Astrocyte of the spinal cord (primary cell): ENCODE measurements at regions not wholly inside any gene's neighbourhood (a gene's known extent, or its start where the extent isn't known, plus 50 kb on each side); places are given as distances from the start of the nearest gene placed in this dataset.

Experiments used
- DNase-seq: peaks from one replicate; pipeline ENCODE4 v3.0.0; 2011; ENCODE audit warnings: low read depth, low spot score
- H3K4me3 ChIP-seq: 2 replicates; pipeline ENCODE4 v1.5.1; 2011; ENCODE audit warnings: low read depth, mild to moderate bottlenecking, low read length, moderate library complexity
- in situ Hi-C: cut with HindIII; loops from 2 replicates; pipeline ENCODE4 v1.10.0; 2017; ENCODE audit warnings: low sequenced_read_pairs
- TF ChIP-seq, protein P1 (sequence below): IDR thresholded peaks from 2 replicates; pipeline ENCODE4 v1.5.1; 2012; ENCODE audit warnings: low read depth, mild to moderate bottlenecking, low read length, inconsistent platforms

DNA sequence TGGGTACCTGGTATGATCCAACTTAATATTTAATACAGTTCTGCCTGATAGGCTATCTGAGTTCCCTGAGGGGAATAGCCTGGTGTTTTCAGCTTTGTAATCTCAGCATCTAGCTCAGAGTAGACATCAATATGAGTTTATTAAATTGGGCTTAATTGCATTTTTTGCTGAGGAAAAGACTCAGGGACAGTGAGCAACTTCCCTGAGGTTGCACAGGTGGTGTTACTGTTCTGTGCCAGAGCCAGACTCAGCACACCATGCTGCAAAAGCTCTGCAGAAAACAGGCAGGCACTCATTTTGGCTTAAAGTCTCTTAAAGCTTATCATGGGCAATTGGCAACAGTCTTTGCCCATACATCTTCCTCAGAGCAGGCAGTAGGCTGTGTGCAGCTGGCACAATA lies 90.5 kb upstream of the JUN start:
- no peak overlapping the region for H3K4me3 ChIP-seq
- TF ChIP-seq, protein P1, sequence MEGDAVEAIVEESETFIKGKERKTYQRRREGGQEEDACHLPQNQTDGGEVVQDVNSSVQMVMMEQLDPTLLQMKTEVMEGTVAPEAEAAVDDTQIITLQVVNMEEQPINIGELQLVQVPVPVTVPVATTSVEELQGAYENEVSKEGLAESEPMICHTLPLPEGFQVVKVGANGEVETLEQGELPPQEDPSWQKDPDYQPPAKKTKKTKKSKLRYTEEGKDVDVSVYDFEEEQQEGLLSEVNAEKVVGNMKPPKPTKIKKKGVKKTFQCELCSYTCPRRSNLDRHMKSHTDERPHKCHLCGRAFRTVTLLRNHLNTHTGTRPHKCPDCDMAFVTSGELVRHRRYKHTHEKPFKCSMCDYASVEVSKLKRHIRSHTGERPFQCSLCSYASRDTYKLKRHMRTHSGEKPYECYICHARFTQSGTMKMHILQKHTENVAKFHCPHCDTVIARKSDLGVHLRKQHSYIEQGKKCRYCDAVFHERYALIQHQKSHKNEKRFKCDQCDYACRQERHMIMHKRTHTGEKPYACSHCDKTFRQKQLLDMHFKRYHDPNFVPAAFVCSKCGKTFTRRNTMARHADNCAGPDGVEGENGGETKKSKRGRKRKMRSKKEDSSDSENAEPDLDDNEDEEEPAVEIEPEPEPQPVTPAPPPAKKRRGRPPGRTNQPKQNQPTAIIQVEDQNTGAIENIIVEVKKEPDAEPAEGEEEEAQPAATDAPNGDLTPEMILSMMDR: no peak
- DNase-seq: no peak
- in situ Hi-C loops: no loop called here

DNA sequence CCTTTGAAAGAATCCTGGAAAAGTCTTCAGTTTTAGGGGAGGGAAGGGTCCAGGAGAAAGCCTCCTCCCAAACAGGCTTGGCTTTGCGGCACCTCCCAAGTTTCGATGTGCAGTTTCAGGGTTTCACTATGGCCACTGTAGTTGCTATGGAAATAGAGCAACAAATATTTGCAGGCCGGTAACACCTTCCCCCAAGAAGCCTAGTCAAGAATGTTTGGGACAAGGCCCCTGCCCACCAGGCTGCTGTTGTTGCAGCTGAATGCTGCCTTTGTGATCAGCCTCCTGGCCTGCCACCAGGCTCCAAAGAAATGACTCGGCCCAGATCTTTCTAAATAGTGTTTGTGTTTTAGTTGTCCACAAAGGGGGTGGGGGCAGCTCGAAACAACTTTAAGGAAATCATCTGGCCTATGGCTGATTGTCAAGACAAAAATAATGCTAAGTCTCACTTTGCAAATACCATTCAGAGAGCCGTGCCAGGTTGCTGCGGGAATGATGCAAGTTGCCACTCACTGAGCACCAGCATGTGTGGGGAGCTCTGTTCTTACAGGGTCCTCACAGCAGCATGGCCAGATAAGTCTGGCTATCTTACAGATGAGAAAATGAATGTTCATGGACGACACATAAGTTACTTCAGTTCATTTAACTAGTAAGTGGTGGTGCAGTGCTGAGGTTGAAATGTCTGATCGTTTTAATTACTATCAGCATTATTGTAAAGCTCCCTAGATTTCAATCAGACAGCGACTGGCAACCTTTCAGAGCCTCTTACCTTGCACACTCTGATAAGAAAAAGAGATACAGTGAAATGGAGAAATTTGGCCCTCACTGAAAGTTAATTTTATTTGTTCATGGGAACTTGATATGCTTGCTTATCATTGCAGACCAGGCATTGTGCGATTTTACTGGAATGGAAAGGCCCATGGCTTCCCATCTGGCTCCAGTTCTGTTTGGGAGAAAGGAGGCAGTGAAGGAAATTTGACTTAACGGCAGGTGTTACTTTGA lies 91.2 kb upstream of the JUN start:
- peak; percentile 88 for DNase-seq
- TF ChIP-seq, protein P1: no peak
- in situ Hi-C loops: no loop called here

DNA sequence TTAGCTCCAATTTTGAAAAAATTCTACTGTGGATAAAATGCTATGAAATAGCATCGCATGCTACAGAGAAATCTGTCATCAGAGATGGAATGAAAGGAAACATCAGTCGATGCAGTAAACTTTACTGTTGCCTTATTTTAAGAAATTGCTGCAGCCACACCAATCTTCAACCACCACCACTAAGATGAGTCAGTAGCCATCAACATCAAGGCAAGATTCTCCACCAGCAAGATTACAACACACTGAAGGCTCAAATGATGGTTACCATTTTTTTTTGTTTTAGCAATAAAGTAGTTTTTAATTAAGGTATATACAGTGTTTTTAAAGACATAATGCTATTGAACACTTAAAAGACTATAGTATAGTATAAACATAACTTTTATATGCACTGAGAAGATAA lies 95.6 kb upstream of the JUN start:
- in situ Hi-C loops: no loop called here
- TF ChIP-seq, protein P1: no peak
- H3K4me3 ChIP-seq: no peak overlapping the region
- no peak for DNase-seq

More for the DNA sequence above, 91.2 kb upstream of the JUN start:
- no peak overlapping the region for H3K4me3 ChIP-seq

DNA sequence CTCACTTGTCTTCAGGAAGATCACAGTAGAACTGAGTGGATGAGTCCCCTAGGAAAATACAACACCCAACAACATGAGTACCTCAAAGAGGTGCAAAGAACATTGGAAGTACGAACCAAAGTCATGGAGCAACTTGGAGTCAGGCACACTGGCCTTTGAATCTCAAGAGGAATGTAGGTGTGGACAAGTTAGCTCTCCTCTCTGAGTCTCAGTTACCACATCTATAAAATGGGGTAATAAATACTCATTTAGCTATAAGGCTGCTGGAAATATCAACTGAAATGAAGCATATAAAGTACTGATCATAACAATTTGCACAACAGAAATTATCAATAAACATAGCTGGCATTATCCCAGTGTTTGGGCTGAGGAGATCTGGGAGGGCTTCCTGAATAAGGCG lies 96.7 kb upstream of the JUN start:
- H3K4me3 ChIP-seq: no peak overlapping the region
- TF ChIP-seq, protein P1: no peak
- in situ Hi-C loops: no loop called here
- no peak for DNase-seq

DNA sequence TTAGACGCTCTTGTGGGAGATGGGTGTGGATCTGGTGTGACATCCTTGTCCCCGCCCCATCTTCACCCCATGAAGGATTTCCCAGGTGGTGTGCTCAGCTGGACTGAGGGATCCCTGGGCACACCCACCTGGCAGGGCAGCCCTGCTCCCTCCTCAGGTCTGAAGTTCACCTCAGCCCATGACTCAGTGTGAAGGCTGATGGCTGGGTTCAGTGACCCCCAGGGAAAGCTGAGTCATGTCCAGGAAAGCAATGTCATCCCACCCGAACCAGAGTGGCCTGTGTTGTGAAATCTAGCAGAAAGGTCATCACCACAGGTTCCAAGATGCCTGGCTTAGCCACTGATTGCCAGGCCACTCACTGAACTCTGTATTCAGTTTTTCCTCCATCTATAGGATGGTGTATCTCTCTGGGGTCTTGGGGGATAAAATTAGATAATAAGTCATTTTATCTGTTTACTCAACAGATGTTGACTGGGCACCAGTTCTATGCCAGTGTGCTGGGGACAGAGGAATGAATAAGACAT lies 97.7 kb upstream of the JUN start:
- TF ChIP-seq, protein P1: no peak
- in situ Hi-C loops: no loop called here
- H3K4me3 ChIP-seq: no peak overlapping the region
- peak; percentile 47 for DNase-seq

DNA sequence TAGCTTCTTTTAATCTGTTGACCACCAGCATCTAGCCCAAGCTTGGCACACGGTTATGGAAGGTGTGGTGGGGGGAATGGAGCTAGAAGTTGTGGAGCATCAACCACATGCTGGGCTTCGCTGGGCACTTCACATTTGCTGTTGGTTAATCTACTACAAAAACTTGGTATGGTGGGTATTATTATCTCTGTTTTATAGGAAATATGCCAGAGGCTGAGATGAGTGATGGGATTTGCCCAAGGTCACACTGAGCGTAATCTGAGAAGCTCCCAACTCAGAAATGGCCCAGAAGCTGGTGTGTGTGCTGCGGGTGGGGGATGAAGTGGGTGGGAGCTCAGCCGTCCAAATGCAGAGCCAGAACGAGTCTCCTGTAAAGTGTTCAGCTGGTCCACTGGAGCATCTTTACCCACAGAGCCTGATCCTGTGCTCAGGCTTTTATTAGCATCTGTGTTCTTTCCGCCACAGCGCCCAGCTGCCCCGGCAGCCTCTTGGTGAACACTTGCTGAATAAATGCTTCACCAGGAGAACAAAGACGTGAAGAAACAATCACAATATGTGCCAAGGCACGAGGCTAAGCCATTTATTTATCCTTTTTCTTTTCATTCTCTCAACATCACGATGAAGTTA lies 98.6 kb upstream of the JUN start:
- in situ Hi-C loops: no loop called here
- TF ChIP-seq, protein P1: no peak

More for the DNA sequence above, 98.6 kb upstream of the JUN start:
- H3K4me3 ChIP-seq: no peak overlapping the region
- no peak for DNase-seq
